Activated CD4-positive, alpha-beta memory T cell treated with anti-CD3 and anti-CD28 coated beads for 36 hours (primary cell): ENCODE measurements at regions not wholly inside any gene's neighbourhood (a gene's known extent, or its start where the extent isn't known, plus 50 kb on each side); places are given as distances from the start of the nearest gene placed in this dataset.

Experiments used
- CTCF ChIA-PET: fragments of 350-600 bp; sonication (Branson Sonifier 250); formaldehyde crosslinking; loops from one replicate; lab custom pipeline; 2021; ENCODE audit warnings: antibody characterized with exemption, inconsistent platforms; lab: Charles Lee
- POLR2A ChIA-PET: fragments of 350-600 bp; sonication (Branson Sonifier 250); formaldehyde crosslinking; loops from one replicate; lab custom pipeline; 2021; ENCODE audit warnings: antibody characterized with exemption; lab: Charles Lee
- DNase-seq: peaks from one replicate; pipeline ENCODE4 v3.0.0-alpha.2; 2020
- H3K27ac Mint-ChIP-seq: one replicate; pipeline ENCODE4 v1.8.0; 2021; ENCODE audit warnings: mixed read lengths
- H3K27me3 Mint-ChIP-seq: one replicate; pipeline ENCODE4 v1.8.0; 2021; ENCODE audit warnings: mixed read lengths
- H3K36me3 Mint-ChIP-seq: one replicate; pipeline ENCODE4 v1.8.0; 2021; ENCODE audit warnings: mixed read lengths
- H3K4me1 Mint-ChIP-seq: one replicate; pipeline ENCODE4 v1.8.0; 2021; ENCODE audit warnings: low read depth, mixed read lengths
- H3K4me3 Mint-ChIP-seq: one replicate; pipeline ENCODE4 v1.8.0; 2021; ENCODE audit warnings: mild to moderate bottlenecking, mixed read lengths
- H3K9me3 Mint-ChIP-seq: one replicate; pipeline ENCODE4 v1.8.0; 2021; ENCODE audit warnings: mixed read lengths
- intact Hi-C: fragments of 100-400 bp; cut with micrococcal nuclease; formaldehyde crosslinking; loops from one replicate; pipeline ENCODE4 v1.15.1; 2023

DNA sequence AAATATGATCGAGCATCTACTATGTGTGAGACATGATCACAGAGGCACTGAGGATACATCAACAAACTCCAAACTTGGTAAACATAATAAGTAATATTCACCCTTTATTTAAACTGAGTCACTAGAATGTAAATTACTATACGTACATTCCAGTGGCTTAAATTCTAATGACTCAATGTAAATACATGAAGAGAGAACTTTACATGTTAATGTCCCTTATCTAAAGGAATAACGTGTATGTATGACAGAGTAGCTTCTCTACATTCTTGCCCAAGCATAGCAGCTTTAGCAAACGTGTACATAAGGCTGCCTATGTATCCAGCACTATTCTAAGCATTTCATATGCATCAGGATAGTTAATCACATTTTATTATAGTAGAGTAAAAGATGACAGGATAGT is 111.8 kb upstream of the CYYR1 start:
- intact Hi-C loops = loop anchor here (10.0 kb wide), 1 partner anchor 210 kb away; no protein-coding TSS in a partner anchor
- CTCF ChIA-PET = no interaction called here
- DNase-seq = no peak

DNA sequence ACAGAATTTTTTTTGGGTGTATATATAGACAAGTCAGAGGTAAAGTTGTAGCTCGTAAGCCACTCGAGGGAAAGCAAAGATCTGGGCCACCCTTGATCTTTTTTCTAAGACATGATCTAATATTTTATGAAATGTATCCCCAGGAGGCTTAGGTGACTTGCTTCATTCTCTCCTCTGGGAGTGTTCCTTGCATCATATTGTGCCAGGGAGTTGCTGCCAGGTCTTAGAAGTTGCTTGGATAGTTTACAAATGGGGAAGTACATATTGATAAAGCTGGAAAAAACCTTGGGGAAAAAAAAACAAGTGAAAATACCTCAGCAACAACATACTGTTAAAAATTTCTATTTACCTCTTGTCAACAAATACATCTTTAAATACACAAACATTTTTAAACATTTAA is 110.9 kb upstream of the CYYR1 start:
- no peaks in the 10 kb centered on the region for H3K36me3 Mint-ChIP-seq
- ChIA-PET POLR2A (no interaction called here), CTCF (no interaction called here)
- no peak overlapping the region for H3K4me3 Mint-ChIP-seq
- peaks cover 2% of the 10 kb centered on the region for H3K9me3 Mint-ChIP-seq
- peaks cover 3% of the 10 kb centered on the region for H3K4me1 Mint-ChIP-seq
- H3K27ac Mint-ChIP-seq = no peak overlapping the region
- no peak for DNase-seq
- no peaks in the 10 kb centered on the region for H3K27me3 Mint-ChIP-seq
- intact Hi-C loops = loop anchor here (10.0 kb wide), 1 partner anchor 209 kb away; no protein-coding TSS in a partner anchor

More for the DNA sequence above, 111.8 kb upstream of the CYYR1 start:
- POLR2A ChIA-PET = no interaction called here
- no peaks in the 10 kb centered on the region for H3K36me3 Mint-ChIP-seq
- peaks cover 2% of the 10 kb centered on the region for H3K9me3 Mint-ChIP-seq
- H3K27me3 Mint-ChIP-seq = no peaks in the 10 kb centered on the region
- H3K4me1 Mint-ChIP-seq = peaks cover 3% of the 10 kb centered on the region
- H3K27ac Mint-ChIP-seq = no peak overlapping the region
- no peak overlapping the region for H3K4me3 Mint-ChIP-seq

DNA sequence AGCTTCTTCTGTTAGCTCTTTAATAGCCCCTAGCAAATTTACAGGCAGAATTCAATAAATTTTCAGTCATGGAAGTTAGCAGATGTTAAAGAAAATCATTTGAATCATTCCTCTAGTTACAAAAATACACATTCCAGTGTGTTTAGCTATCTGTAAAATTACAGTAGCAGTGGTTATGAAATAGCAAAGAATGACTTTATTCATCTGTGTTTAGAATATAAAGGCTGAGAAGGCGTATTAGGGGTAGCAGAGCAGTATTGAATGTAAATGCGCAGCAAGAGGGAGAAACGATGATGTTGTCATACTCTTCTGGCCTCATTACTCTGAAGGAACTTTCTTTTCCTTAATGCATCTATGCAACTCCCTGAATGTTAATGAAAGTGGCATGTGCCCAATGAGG is 106.2 kb upstream of the CYYR1 start:
- POLR2A ChIA-PET = no interaction called here
- intact Hi-C loops = no loop called here

DNA sequence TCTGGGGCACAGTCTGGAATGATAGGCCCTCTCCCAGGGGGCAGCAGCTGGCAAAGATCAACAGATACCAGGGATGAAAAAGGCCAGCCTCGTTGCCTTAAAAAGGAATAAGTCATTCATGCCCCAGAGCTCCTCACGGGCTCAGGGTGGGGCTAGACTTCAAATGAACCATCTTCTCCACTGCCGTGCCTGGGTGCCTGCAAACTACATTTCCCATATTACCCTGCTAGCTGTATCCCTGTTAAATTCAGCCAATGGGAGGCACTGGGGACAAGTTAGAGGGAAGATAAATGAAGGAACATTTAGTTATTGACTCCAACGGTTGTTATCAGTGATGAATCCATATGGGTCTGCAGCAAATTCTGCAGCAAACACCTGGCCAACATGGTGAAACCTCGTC is 101.2 kb upstream of the CYYR1 start:
- H3K36me3 Mint-ChIP-seq = no peaks in the 10 kb centered on the region
- ChIA-PET POLR2A (no interaction called here), CTCF (no interaction called here)
- H3K9me3 Mint-ChIP-seq = no peaks in the 10 kb centered on the region
- DNase-seq = no peak
- no peaks in the 10 kb centered on the region for H3K4me1 Mint-ChIP-seq
- no peak overlapping the region for H3K27ac Mint-ChIP-seq
- H3K27me3 Mint-ChIP-seq = no peaks in the 10 kb centered on the region
- intact Hi-C loops = loop anchor here (5.0 kb wide), 1 partner anchor 1848 kb away; no protein-coding TSS in a partner anchor
- no peak overlapping the region for H3K4me3 Mint-ChIP-seq

More for the DNA sequence above, 106.2 kb upstream of the CYYR1 start:
- CTCF ChIA-PET = interaction anchor here (1.4 kb wide), 1 partner anchor 38 kb away, joined by 5 read pairs; no protein-coding TSS in a partner anchor
- Mint-ChIP-seq H3K9me3 (no peaks in the 10 kb centered on the region), H3K27ac (no peak overlapping the region), H3K27me3 (no peaks in the 10 kb centered on the region), H3K36me3 (no peaks in the 10 kb centered on the region), H3K4me3 (no peak overlapping the region), H3K4me1 (no peaks in the 10 kb centered on the region)
- DNase-seq = no peak

DNA sequence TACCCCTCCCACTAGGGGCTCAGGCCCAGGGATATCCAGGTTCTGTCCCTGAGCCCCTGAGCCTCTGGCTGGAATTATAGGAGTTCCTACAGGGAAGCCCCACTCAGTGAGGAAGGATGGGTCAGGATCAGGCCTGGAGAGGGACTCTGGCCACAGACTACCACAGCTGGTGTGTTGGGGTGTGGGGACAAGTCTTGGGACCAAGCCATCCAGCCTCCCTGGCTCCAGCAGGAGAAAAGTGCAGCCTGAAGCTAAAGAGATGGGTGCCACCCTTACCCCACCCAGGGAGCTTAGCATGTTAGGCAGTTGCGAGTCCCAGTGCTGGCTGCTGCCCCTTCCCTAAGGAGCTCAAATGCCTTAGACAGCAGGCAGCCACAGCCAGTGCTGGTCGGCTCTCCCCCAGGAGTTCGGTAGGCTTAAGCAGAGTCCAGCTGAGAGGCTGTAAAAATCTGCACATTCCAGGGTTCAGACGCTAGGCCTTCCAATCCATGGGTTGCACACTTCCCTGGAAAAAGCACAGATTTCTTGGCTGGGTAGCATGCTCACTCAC is 96.2 kb upstream of the CYYR1 start:
- H3K9me3 Mint-ChIP-seq = no peaks in the 10 kb centered on the region
- ChIA-PET CTCF (no interaction called here), POLR2A (no interaction called here)
- H3K36me3 Mint-ChIP-seq = no peaks in the 10 kb centered on the region
- no peak overlapping the region for H3K4me3 Mint-ChIP-seq
- no peaks in the 10 kb centered on the region for H3K27me3 Mint-ChIP-seq
- no peak for DNase-seq
- H3K27ac Mint-ChIP-seq = no peak overlapping the region
- no peaks in the 10 kb centered on the region for H3K4me1 Mint-ChIP-seq
- intact Hi-C loops = no loop called here

DNA sequence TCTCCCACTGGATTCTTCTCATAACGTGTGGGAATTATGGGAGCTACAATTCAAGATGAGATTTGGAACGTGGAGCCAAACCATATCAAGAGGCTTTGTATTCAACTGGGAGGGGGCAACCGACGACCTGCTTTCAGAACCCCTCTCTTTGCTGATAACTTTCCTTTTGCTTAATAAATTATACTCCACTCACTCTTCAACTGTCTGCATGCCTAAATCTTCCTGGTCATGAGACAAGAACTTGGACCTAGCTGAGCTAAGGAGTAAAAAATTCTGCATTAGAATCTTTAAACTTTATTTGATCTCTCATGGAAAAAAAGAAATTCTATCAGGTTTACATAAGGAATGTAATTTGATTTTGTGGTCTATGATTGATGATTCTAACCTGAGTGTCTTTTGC is 86.7 kb upstream of the CYYR1 start:
- Mint-ChIP-seq H3K27ac (no peak overlapping the region), H3K4me1 (no peaks in the 10 kb centered on the region), H3K4me3 (no peak overlapping the region), H3K27me3 (no peaks in the 10 kb centered on the region), H3K36me3 (no peaks in the 10 kb centered on the region), H3K9me3 (peaks cover 2% of the 10 kb centered on the region)
- ChIA-PET CTCF (no interaction called here), POLR2A (no interaction called here)
- DNase-seq = no peak
- intact Hi-C loops = no loop called here

DNA sequence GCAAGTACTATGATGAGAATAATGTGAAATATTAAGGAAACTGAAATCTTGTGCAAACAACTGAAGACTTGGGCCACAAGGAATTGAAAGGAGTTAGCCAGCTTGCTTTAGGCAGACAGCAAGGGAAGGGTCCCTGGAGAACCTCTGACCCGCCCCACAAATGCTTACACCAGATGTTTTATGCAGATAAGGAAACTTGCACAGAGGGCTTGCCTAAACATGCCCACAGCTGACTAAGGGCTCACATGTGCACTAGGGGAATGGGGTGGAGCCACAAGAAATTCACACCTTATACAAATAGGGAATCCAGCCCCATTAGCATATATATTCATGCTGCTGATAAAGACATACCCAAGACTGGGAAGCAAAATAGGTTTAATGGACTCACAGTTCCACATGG is 86.1 kb upstream of the CYYR1 start:
- H3K4me1 Mint-ChIP-seq = no peaks in the 10 kb centered on the region
- no peak for DNase-seq
- CTCF ChIA-PET = no interaction called here
- intact Hi-C loops = no loop called here
- POLR2A ChIA-PET = no interaction called here
- no peak overlapping the region for H3K4me3 Mint-ChIP-seq
- no peak overlapping the region for H3K27ac Mint-ChIP-seq
- H3K36me3 Mint-ChIP-seq = no peaks in the 10 kb centered on the region
- no peaks in the 10 kb centered on the region for H3K27me3 Mint-ChIP-seq
- H3K9me3 Mint-ChIP-seq = peaks cover 2% of the 10 kb centered on the region

DNA sequence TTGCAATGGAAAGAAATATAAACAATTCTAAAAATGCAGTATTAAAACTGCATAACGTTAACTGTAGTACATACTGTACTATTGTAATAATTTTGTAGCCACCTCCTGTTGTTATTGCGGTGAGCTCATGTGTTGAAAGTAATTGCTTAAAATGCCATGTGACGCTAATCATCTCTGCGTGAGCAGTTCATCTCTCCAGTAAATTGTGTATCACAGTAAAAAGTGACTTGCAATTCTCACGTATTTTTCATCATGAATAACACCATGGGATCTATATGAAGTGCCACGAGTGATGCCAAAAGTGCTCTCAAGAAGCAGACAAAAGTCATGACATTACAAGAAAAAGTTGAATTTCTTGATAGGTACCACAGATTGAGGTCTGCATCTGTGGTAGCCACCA is 82.4 kb upstream of the CYYR1 start:
- POLR2A ChIA-PET = no interaction called here
- H3K27ac Mint-ChIP-seq = no peak overlapping the region
- no peaks in the 10 kb centered on the region for H3K4me1 Mint-ChIP-seq

DNA sequence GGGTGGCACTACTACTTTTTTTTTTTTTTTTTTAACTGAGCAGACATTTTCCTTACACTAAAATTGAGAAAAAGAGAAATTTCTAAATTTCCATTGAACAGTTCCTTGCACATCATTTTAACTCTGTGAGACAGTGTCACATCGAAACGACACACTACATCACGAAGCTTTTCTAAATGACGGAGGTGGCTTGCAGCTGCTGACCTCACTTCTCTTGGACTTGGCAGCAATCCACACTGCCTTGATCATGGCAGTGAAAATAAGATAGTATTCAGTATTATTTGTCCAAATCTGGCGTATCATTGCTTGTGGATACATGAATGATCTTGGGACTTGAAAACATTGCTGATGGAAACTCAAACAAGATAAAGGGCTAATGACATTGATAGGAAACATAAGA is 80.3 kb upstream of the CYYR1 start:
- intact Hi-C loops = no loop called here
- ChIA-PET POLR2A (no interaction called here), CTCF (no interaction called here)
- no peak overlapping the region for H3K27ac Mint-ChIP-seq
- H3K4me3 Mint-ChIP-seq = no peak overlapping the region
- no peaks in the 10 kb centered on the region for H3K9me3 Mint-ChIP-seq
- H3K36me3 Mint-ChIP-seq = no peaks in the 10 kb centered on the region
- H3K4me1 Mint-ChIP-seq = no peaks in the 10 kb centered on the region
- H3K27me3 Mint-ChIP-seq = no peaks in the 10 kb centered on the region
- no peak for DNase-seq

More for the DNA sequence above, 82.4 kb upstream of the CYYR1 start:
- CTCF ChIA-PET = no interaction called here
- Mint-ChIP-seq H3K36me3 (no peaks in the 10 kb centered on the region), H3K4me3 (no peak overlapping the region), H3K9me3 (peaks cover 2% of the 10 kb centered on the region), H3K27me3 (no peaks in the 10 kb centered on the region)
- DNase-seq = no peak
- intact Hi-C loops = no loop called here

DNA sequence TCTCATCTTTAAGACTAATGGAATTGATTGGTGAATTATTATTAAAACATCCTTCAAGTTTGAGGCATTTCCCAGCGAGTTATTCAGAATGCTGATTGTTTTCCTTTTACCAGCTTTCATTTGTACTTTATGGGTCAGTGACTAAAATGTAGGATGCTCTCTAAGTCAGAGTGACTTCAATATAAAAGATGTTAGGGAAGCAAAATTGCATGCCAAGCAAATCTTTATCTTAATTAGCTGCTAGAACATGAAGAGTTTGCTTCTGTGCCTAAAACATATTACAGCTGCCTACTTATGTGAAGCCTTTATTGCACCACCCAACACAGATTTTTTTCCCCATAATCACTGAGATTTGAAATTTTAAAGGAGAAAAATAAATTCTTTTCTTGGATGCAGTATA is 79.8 kb upstream of the CYYR1 start:
- Mint-ChIP-seq H3K27ac (no peak overlapping the region), H3K36me3 (no peaks in the 10 kb centered on the region), H3K9me3 (no peaks in the 10 kb centered on the region), H3K4me1 (no peaks in the 10 kb centered on the region), H3K4me3 (no peak overlapping the region), H3K27me3 (no peaks in the 10 kb centered on the region)
- ChIA-PET POLR2A (no interaction called here), CTCF (no interaction called here)
- no peak for DNase-seq
- intact Hi-C loops = no loop called here

DNA sequence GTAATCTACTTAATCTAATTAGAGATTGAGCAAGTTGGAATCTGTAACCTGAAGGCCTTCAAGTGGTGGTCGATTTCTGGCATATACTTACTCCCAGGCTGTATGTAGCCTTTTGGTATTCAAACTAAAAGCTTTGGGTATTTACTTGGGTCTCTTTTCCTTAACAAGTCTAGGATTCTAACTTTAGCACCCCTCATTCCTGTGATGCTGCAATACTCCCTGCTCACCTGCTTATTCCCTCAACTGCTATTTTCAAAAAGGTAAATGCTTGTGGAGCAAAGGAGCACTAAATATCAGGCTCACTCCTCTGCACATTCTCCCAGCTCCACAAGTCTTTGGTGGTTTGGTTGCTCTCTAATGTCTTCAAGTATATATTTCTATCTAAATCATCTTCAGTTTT is 68.0 kb upstream of the CYYR1 start:
- no peaks in the 10 kb centered on the region for H3K4me1 Mint-ChIP-seq
- ChIA-PET POLR2A (no interaction called here), CTCF (no interaction called here)
- H3K27me3 Mint-ChIP-seq = peaks cover 1% of the 10 kb centered on the region
- intact Hi-C loops = no loop called here
- no peaks in the 10 kb centered on the region for H3K36me3 Mint-ChIP-seq
- peaks cover 3% of the 10 kb centered on the region for H3K9me3 Mint-ChIP-seq
- no peak for DNase-seq
- H3K4me3 Mint-ChIP-seq = no peak overlapping the region
- H3K27ac Mint-ChIP-seq = no peak overlapping the region

DNA sequence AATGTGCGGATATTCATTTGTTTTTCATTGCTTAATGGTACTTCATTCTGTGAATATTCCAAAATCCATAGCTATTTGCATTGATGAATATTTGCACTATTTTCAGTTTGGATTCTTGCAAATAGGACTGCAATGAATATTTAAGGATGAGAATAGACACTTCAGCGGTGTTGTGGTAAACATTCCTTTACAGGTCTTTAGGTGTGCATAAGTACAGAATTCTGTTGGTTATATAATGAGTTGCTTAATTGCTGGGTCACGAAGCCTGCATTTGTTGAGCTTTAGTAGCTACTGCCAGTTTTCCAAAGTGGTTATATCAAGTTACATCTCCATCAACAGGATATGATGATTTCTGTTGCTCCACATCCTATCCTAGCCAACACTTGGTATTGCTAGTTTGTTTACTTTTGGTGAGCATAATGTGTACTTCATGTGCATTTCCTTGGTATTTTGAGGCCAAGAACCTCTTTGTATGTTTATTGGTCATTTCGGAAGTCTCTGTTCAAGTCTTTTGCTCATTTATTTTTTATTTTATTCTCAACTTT is 64.2 kb upstream of the CYYR1 start:
- DNase-seq = no peak
- intact Hi-C loops = no loop called here
- no peaks in the 10 kb centered on the region for H3K36me3 Mint-ChIP-seq
- H3K27ac Mint-ChIP-seq = no peak overlapping the region
- no peak overlapping the region for H3K4me3 Mint-ChIP-seq
- peaks cover 6% of the 10 kb centered on the region for H3K9me3 Mint-ChIP-seq
- no peaks in the 10 kb centered on the region for H3K4me1 Mint-ChIP-seq
- ChIA-PET POLR2A (no interaction called here), CTCF (no interaction called here)
- H3K27me3 Mint-ChIP-seq = peaks cover 1% of the 10 kb centered on the region

DNA sequence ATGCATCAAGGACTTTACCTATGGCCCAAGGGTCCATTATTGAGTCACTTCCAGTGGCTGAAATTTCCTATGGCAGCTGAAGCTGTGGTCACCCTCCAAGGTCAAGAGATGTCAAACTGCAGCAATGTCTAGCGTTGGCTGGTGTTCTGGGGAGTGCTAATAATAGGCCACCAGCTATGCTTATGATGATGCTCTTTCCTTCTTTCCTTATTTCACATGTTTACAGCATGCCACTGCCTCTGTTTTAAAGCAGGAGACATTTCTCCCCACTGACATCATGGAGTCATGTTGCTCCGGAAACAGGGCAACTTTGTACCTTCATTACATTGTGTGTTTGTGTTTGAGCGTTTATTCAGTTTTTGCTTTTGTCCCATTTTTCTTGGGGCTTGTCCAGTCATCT is 62.6 kb upstream of the CYYR1 start:
- no peaks in the 10 kb centered on the region for H3K36me3 Mint-ChIP-seq
- ChIA-PET POLR2A (no interaction called here), CTCF (no interaction called here)
- intact Hi-C loops = no loop called here
- no peak for DNase-seq
- H3K27me3 Mint-ChIP-seq = peaks cover 1% of the 10 kb centered on the region
- no peak overlapping the region for H3K27ac Mint-ChIP-seq
- no peak overlapping the region for H3K4me3 Mint-ChIP-seq
- H3K4me1 Mint-ChIP-seq = no peaks in the 10 kb centered on the region
- peaks cover 6% of the 10 kb centered on the region for H3K9me3 Mint-ChIP-seq
